ENCODE measurements at regions not wholly inside any gene's neighbourhood (a gene's known extent, or its start where the extent isn't known, plus 50 kb on each side); places are given as distances from the start of the nearest gene placed in this dataset.
"Not testable (repeated sequence)": the region's sequence is repeated elsewhere in the genome, so short reads cannot be mapped to it uniquely, and the experiment has no call there.

- no peak overlapping the region for H3K4me3 ChIP-seq
- H3K27ac ChIP-seq = no peak overlapping the region
- no peaks in the 10 kb centered on the region for H3K9me2 ChIP-seq (replicated peaks; ENCODE audit: insufficient read depth)
- DNase-seq (ENCODE audit: low spot score) = no peak
- H2AFZ ChIP-seq = no peak overlapping the region
- no peaks in the 10 kb centered on the region for H4K20me1 ChIP-seq (ENCODE audit: insufficient read depth, poor library complexity, severe bottlenecking)
- WGBS (ENCODE audit: low lambda C conversion rate, missing lambda C conversion rate) = 85% methylated on average over 1 of the region's 1 CpG
- H3K4me1 ChIP-seq (ENCODE audit: insufficient read depth) = no peaks in the 10 kb centered on the region
- no peaks in the 10 kb centered on the region for H3K9me3 ChIP-seq (ENCODE audit: low read depth)
- no peaks in the 10 kb centered on the region for H3K79me2 ChIP-seq
- no peaks in the 10 kb centered on the region for H3K36me3 ChIP-seq (replicated peaks; ENCODE audit: insufficient read depth, low read depth)
- no peak overlapping the region for H3K4me2 ChIP-seq
- no peak for TF ChIP-seq EZH2 (IDR thresholded peaks at IDR 0.05; ENCODE audit: borderline replicate concordance)
- TF ChIP-seq EZH2phosphoT487 (IDR thresholded peaks at IDR 0.05; ENCODE audit: low read depth, severe bottlenecking, unreplicated experiment) = no peak
- no peak for TF ChIP-seq CTCF (IDR thresholded peaks at IDR 0.05; ENCODE audit: poor library complexity)
- no peaks in the 10 kb centered on the region for H3K27me3 ChIP-seq
Observed at GRCh38 chr6:68197356-68197755, 437.7 kb upstream of the ADGRB3 start.

GRCh38 chr6:68196645-68197044 is 438.4 kb upstream of the ADGRB3 start:
- Histone ChIP-seq H3K9me2 (replicated peaks; ENCODE audit: insufficient read depth) (no peaks in the 10 kb centered on the region), H2AFZ (no peak overlapping the region), H4K20me1 (ENCODE audit: insufficient read depth, poor library complexity, severe bottlenecking) (no peaks in the 10 kb centered on the region), H3K79me2 (no peaks in the 10 kb centered on the region), H3K27ac (no peak overlapping the region), H3K9me3 (ENCODE audit: low read depth) (no peaks in the 10 kb centered on the region), H3K27me3 (no peaks in the 10 kb centered on the region), H3K4me1 (ENCODE audit: insufficient read depth) (no peaks in the 10 kb centered on the region), H3K36me3 (replicated peaks; ENCODE audit: insufficient read depth, low read depth) (no peaks in the 10 kb centered on the region), H3K4me3 (no peak overlapping the region), H3K4me2 (no peak overlapping the region)
- TF ChIP-seq EZH2 (IDR thresholded peaks at IDR 0.05; ENCODE audit: borderline replicate concordance) = no peak
- no peak for TF ChIP-seq CTCF (IDR thresholded peaks at IDR 0.05; ENCODE audit: poor library complexity)
- no peak for TF ChIP-seq EZH2phosphoT487 (IDR thresholded peaks at IDR 0.05; ENCODE audit: low read depth, severe bottlenecking, unreplicated experiment)
- WGBS (ENCODE audit: low lambda C conversion rate, missing lambda C conversion rate) = 50% methylated on average over 3 of the region's 3 CpGs
- DNase-seq (ENCODE audit: low spot score) = no peak

GRCh38 chr6:68195753-68196152 is 439.3 kb upstream of the ADGRB3 start:
- not testable (repeated sequence) for DNase-seq (ENCODE audit: low spot score); H3K79me2 ChIP-seq; H3K9me2 ChIP-seq (replicated peaks; ENCODE audit: insufficient read depth); H3K36me3 ChIP-seq (replicated peaks; ENCODE audit: insufficient read depth, low read depth); H3K4me2 ChIP-seq; H3K27me3 ChIP-seq; H3K9me3 ChIP-seq (ENCODE audit: low read depth); H3K27ac ChIP-seq; H3K4me1 ChIP-seq (ENCODE audit: insufficient read depth); H4K20me1 ChIP-seq (ENCODE audit: insufficient read depth, poor library complexity, severe bottlenecking); H3K4me3 ChIP-seq; H2AFZ ChIP-seq
- 78% methylated on average over 2 of the region's 2 CpGs for WGBS (ENCODE audit: low lambda C conversion rate, missing lambda C conversion rate)

GRCh38 chr6:68194846-68195478 is 440.1 kb upstream of the ADGRB3 start:
- no peaks in the 10 kb centered on the region for H4K20me1 ChIP-seq (ENCODE audit: insufficient read depth, poor library complexity, severe bottlenecking)
- no peaks in the 10 kb centered on the region for H3K79me2 ChIP-seq
- TF ChIP-seq EZH2phosphoT487 (IDR thresholded peaks at IDR 0.05; ENCODE audit: low read depth, severe bottlenecking, unreplicated experiment) (no peak), CTCF (IDR thresholded peaks at IDR 0.05; ENCODE audit: poor library complexity) (no peak), EZH2 (IDR thresholded peaks at IDR 0.05; ENCODE audit: borderline replicate concordance) (no peak)
- H3K36me3 ChIP-seq (replicated peaks; ENCODE audit: insufficient read depth, low read depth) = no peaks in the 10 kb centered on the region
- no peaks in the 10 kb centered on the region for H3K4me1 ChIP-seq (ENCODE audit: insufficient read depth)
- H3K9me2 ChIP-seq (replicated peaks; ENCODE audit: insufficient read depth) = no peaks in the 10 kb centered on the region
- H3K4me2 ChIP-seq = no peak overlapping the region
- no peak for DNase-seq (ENCODE audit: low spot score)
- no peaks in the 10 kb centered on the region for H3K9me3 ChIP-seq (ENCODE audit: low read depth)
- H2AFZ ChIP-seq = no peak overlapping the region
- no peak overlapping the region for H3K4me3 ChIP-seq
- H3K27ac ChIP-seq = no peak overlapping the region
- H3K27me3 ChIP-seq = no peaks in the 10 kb centered on the region
- whole genome bisulfite sequencing (ENCODE audit: low lambda C conversion rate, missing lambda C conversion rate) = 91% methylated on average over 7 of the region's 7 CpGs

Measured in hepatocyte (in vitro differentiated cells).